ENCODE measurements at regions not wholly inside any gene's neighbourhood (a gene's known extent, or its start where the extent isn't known, plus 50 kb on each side); places are given as distances from the start of the nearest gene placed in this dataset.
"Not testable (repeated sequence)": the region's sequence is repeated elsewhere in the genome, so short reads cannot be mapped to it uniquely, and the experiment has no call there.

DNA sequence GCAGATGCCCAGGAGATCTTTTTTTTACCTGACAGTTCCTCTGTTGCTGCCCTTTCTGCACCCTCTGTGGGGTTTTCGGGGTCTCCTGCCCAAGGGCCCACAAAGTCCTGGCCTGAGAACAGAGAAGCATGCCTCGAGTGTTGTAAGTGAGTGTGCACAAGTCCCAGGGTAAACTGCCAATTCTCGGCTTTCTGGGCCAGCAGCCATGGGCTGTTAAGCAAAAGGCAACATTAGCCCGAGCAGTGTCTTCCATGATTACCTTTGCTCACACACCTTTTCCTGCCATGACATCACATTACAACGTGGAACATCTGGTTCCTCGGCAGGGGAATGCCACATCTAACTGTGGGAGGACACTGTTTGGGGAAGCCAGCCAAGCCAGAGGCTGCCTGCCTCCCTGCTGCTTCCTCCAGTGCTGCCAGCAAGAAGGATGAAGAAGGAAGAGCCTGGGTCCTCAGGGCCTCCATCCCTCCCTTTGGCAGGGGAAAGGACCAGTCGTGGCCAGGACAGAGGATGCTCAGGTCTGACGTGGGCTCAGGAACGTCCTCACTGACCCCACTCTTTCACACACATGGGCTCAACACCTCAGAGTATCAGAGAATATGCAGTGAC is 485.9 kb downstream of the OMA1 start:
- Histone ChIP-seq H3K9ac (ENCODE audit: low read length) (no peak overlapping the region), H4K20me1 (ENCODE audit: insufficient read depth, low read depth, low read length) (no peaks in the 10 kb centered on the region), H2AFZ (ENCODE audit: low read length) (no peak overlapping the region), H3K27me3 (ENCODE audit: low read length) (no peaks in the 10 kb centered on the region), H3K4me1 (ENCODE audit: low read length) (no peaks in the 10 kb centered on the region; the same call in 1 of the 2 replicates), H3K79me2 (ENCODE audit: low read length) (no peaks in the 10 kb centered on the region), H3K36me3 (ENCODE audit: insufficient read depth, low read length) (no peaks in the 10 kb centered on the region), H3K4me3 (ENCODE audit: low read length) (no peak overlapping the region), H3K27ac (ENCODE audit: low read length) (no peak overlapping the region), H3K9me2 (replicated peaks; ENCODE audit: insufficient read depth, low read length) (no peaks in the 10 kb centered on the region), H3K4me2 (ENCODE audit: low read depth, low read length, poor library complexity, severe bottlenecking) (no peak overlapping the region), H3K9me3 (ENCODE audit: low read length) (no peaks in the 10 kb centered on the region)
- DNase-seq: no peak

DNA sequence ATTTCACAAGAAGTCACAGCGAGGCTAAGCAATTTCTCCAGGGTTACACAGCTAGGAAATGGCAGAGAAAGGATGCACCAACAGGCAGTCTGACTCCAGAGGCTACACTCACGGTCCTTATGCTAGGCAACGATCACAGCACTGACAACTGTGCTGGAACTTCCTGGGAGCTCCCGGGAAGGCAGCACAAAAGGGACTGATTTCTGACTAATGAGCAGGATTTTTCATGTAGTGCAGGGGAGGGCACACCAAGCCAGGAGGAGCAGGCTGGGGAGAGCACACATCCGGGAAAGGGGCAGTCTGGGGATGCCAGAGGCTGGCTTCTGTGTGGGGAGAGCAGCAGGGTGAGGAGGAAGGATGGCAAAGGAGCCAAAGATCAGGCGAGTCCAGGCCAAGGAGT is 486.7 kb downstream of the OMA1 start:
- H3K9ac ChIP-seq (ENCODE audit: low read length): no peak overlapping the region
- no peak overlapping the region for H3K27ac ChIP-seq (ENCODE audit: low read length)

GRCh38 chr1:58058323-58058722 is 488.2 kb downstream of the OMA1 start:
- Histone ChIP-seq H3K9me2 (replicated peaks; ENCODE audit: insufficient read depth, low read length) (no peaks in the 10 kb centered on the region), H3K27me3 (ENCODE audit: low read length) (no peaks in the 10 kb centered on the region), H2AFZ (ENCODE audit: low read length) (no peak overlapping the region), H3K36me3 (ENCODE audit: insufficient read depth, low read length) (no peaks in the 10 kb centered on the region), H3K9ac (ENCODE audit: low read length) (no peak overlapping the region), H3K27ac (ENCODE audit: low read length) (no peak overlapping the region), H3K4me3 (ENCODE audit: low read length) (no peak overlapping the region), H3K9me3 (ENCODE audit: low read length) (no peaks in the 10 kb centered on the region), H3K4me2 (ENCODE audit: low read depth, low read length, poor library complexity, severe bottlenecking) (no peak overlapping the region), H3K4me1 (ENCODE audit: low read length) (no peaks in the 10 kb centered on the region), H4K20me1 (ENCODE audit: insufficient read depth, low read depth, low read length) (no peaks in the 10 kb centered on the region), H3K79me2 (ENCODE audit: low read length) (no peaks in the 10 kb centered on the region)
- no peak for DNase-seq

More for the DNA sequence above, 486.7 kb downstream of the OMA1 start:
- no peak overlapping the region for H3K4me2 ChIP-seq (ENCODE audit: low read depth, low read length, poor library complexity, severe bottlenecking)
- no peaks in the 10 kb centered on the region for H4K20me1 ChIP-seq (ENCODE audit: insufficient read depth, low read depth, low read length)
- no peaks in the 10 kb centered on the region for H3K27me3 ChIP-seq (ENCODE audit: low read length)
- no peaks in the 10 kb centered on the region for H3K79me2 ChIP-seq (ENCODE audit: low read length)
- H3K9me3 ChIP-seq (ENCODE audit: low read length): no peaks in the 10 kb centered on the region
- no peaks in the 10 kb centered on the region for H3K36me3 ChIP-seq (ENCODE audit: insufficient read depth, low read length)
- DNase-seq: no peak
- no peak overlapping the region for H2AFZ ChIP-seq (ENCODE audit: low read length)
- no peak overlapping the region for H3K4me3 ChIP-seq (ENCODE audit: low read length)
- no peaks in the 10 kb centered on the region for H3K9me2 ChIP-seq (replicated peaks; ENCODE audit: insufficient read depth, low read length)
- no peaks in the 10 kb centered on the region for H3K4me1 ChIP-seq (ENCODE audit: low read length)

GRCh38 chr1:58057826-58058225 is 488.7 kb downstream of the OMA1 start:
- Histone ChIP-seq H3K4me2 (ENCODE audit: low read depth, low read length, poor library complexity, severe bottlenecking) (no peak overlapping the region), H2AFZ (ENCODE audit: low read length) (no peak overlapping the region), H3K9me3 (ENCODE audit: low read length) (no peaks in the 10 kb centered on the region), H3K79me2 (ENCODE audit: low read length) (no peaks in the 10 kb centered on the region), H3K27ac (ENCODE audit: low read length) (no peak overlapping the region), H3K36me3 (ENCODE audit: insufficient read depth, low read length) (no peaks in the 10 kb centered on the region), H3K27me3 (ENCODE audit: low read length) (no peaks in the 10 kb centered on the region), H3K4me3 (ENCODE audit: low read length) (no peak overlapping the region), H3K9ac (ENCODE audit: low read length) (no peak overlapping the region), H3K9me2 (replicated peaks; ENCODE audit: insufficient read depth, low read length) (no peaks in the 10 kb centered on the region), H4K20me1 (ENCODE audit: insufficient read depth, low read depth, low read length) (no peaks in the 10 kb centered on the region), H3K4me1 (ENCODE audit: low read length) (no peaks in the 10 kb centered on the region)
- DNase-seq: no peak

- not testable (repeated sequence) for H3K4me1 ChIP-seq (ENCODE audit: low read length); H3K36me3 ChIP-seq (ENCODE audit: insufficient read depth, low read length); H3K27ac ChIP-seq (ENCODE audit: low read length)
These were observed 495.3 kb downstream of the OMA1 start for GRCh38 chr1:58051187-58051586.

DNA sequence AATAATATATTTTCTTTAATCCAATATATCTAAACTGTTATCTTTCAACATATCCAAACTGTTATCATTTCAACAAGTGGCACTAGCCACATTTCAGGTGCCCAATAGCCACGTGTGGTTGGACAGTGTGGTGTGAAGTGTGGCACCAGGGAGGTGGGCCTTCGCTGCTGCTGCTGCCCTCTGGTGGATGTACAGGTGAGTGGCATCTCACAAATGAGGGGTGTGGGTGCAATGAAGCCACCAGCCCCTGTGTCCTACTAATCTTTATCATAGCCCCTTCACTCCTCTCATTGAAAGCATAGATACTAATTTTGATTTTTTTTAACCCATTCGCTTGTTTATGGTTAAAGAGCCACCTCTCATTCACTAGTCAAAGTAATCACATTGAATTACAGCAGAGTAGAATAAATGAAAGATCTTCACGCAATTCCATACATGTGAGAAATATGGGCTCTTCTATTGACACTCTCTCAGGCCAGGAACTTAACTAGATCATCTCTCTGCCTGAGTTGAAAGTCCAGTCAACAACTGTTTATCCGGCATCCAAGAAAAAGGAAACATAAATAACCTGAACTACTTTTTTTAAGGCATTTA is 499.2 kb downstream of the OMA1 start:
- no peaks in the 10 kb centered on the region for H3K36me3 ChIP-seq (ENCODE audit: insufficient read depth, low read length)
- peaks cover 3% of the 10 kb centered on the region; the same call in 1 of the 2 replicates for H3K4me1 ChIP-seq (ENCODE audit: low read length)
- no peaks in the 10 kb centered on the region for H3K9me2 ChIP-seq (replicated peaks; ENCODE audit: insufficient read depth, low read length)
- H3K4me3 ChIP-seq (ENCODE audit: low read length): no peak overlapping the region
- H2AFZ ChIP-seq (ENCODE audit: low read length): no peak overlapping the region
- H3K79me2 ChIP-seq (ENCODE audit: low read length): no peaks in the 10 kb centered on the region
- H3K4me2 ChIP-seq (ENCODE audit: low read depth, low read length, poor library complexity, severe bottlenecking): no peak overlapping the region
- no peak overlapping the region for H3K27ac ChIP-seq (ENCODE audit: low read length)
- peak; percentile 82 for DNase-seq
- H3K9ac ChIP-seq (ENCODE audit: low read length): no peak overlapping the region
- no peaks in the 10 kb centered on the region for H3K9me3 ChIP-seq (ENCODE audit: low read length)
- H3K27me3 ChIP-seq (ENCODE audit: low read length): no peaks in the 10 kb centered on the region
- no peaks in the 10 kb centered on the region for H4K20me1 ChIP-seq (ENCODE audit: insufficient read depth, low read depth, low read length)

More at GRCh38 chr1:58051187-58051586, 495.3 kb downstream of the OMA1 start:
- not testable (repeated sequence) for DNase-seq; H3K4me3 ChIP-seq (ENCODE audit: low read length); H3K9me2 ChIP-seq (replicated peaks; ENCODE audit: insufficient read depth, low read length); H3K79me2 ChIP-seq (ENCODE audit: low read length); H3K27me3 ChIP-seq (ENCODE audit: low read length); H3K9me3 ChIP-seq (ENCODE audit: low read length); H3K9ac ChIP-seq (ENCODE audit: low read length); H2AFZ ChIP-seq (ENCODE audit: low read length); H3K4me2 ChIP-seq (ENCODE audit: low read depth, low read length, poor library complexity, severe bottlenecking); H4K20me1 ChIP-seq (ENCODE audit: insufficient read depth, low read depth, low read length)

GRCh38 chr1:58045094-58045705 is 501.3 kb downstream of the OMA1 start:
- H3K9me2 ChIP-seq (replicated peaks; ENCODE audit: insufficient read depth, low read length): no peaks in the 10 kb centered on the region
- no peaks in the 10 kb centered on the region for H3K36me3 ChIP-seq (ENCODE audit: insufficient read depth, low read length)
- H3K27me3 ChIP-seq (ENCODE audit: low read length): no peaks in the 10 kb centered on the region
- no peaks in the 10 kb centered on the region for H4K20me1 ChIP-seq (ENCODE audit: insufficient read depth, low read depth, low read length)
- no peak overlapping the region for H3K9ac ChIP-seq (ENCODE audit: low read length)
- no peak for DNase-seq
- peaks cover 3% of the 10 kb centered on the region; the same call in 1 of the 2 replicates for H3K4me1 ChIP-seq (ENCODE audit: low read length)
- H3K9me3 ChIP-seq (ENCODE audit: low read length): no peaks in the 10 kb centered on the region
- no peaks in the 10 kb centered on the region for H3K79me2 ChIP-seq (ENCODE audit: low read length)
- no peak overlapping the region for H3K27ac ChIP-seq (ENCODE audit: low read length)
- H3K4me2 ChIP-seq (ENCODE audit: low read depth, low read length, poor library complexity, severe bottlenecking): no peak overlapping the region
- H3K4me3 ChIP-seq (ENCODE audit: low read length): no peak overlapping the region
- no peak overlapping the region for H2AFZ ChIP-seq (ENCODE audit: low read length)

DNA sequence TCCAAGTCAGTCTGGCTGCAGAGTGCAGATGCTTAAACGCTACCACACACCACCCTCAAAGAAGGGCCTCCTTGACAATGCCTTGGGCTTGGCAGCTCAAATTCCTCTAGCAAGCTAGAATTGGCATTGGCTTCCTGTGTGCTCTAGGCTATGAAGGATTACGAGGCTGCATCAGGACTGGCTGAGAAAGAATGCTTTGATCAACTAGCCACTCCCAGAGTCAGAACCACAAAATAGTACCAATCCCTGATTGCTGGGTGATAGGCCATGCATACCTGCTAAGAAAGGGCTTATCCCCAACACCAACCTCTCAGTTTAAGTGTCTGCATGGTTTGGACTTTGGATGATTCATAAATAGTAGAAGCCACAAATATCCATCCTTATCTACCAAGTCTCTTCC is 504.9 kb downstream of the OMA1 start:
- H3K4me2 ChIP-seq (ENCODE audit: low read depth, low read length, poor library complexity, severe bottlenecking): no peak overlapping the region
- H4K20me1 ChIP-seq (ENCODE audit: insufficient read depth, low read depth, low read length): no peaks in the 10 kb centered on the region
- no peaks in the 10 kb centered on the region for H3K79me2 ChIP-seq (ENCODE audit: low read length)
- no peak overlapping the region for H2AFZ ChIP-seq (ENCODE audit: low read length)
- H3K4me1 ChIP-seq (ENCODE audit: low read length): peaks cover 19% of the 10 kb centered on the region
- no peaks in the 10 kb centered on the region for H3K36me3 ChIP-seq (ENCODE audit: insufficient read depth, low read length)
- no peak for DNase-seq
- H3K9me3 ChIP-seq (ENCODE audit: low read length): no peaks in the 10 kb centered on the region
- no peak overlapping the region for H3K4me3 ChIP-seq (ENCODE audit: low read length)
- no peaks in the 10 kb centered on the region for H3K9me2 ChIP-seq (replicated peaks; ENCODE audit: insufficient read depth, low read length)
- no peaks in the 10 kb centered on the region for H3K27me3 ChIP-seq (ENCODE audit: low read length)
- no peak overlapping the region for H3K9ac ChIP-seq (ENCODE audit: low read length)
- no peak overlapping the region for H3K27ac ChIP-seq (ENCODE audit: low read length)
